ENCODE measurements at regions not wholly inside any gene's neighbourhood (a gene's known extent, or its start where the extent isn't known, plus 50 kb on each side); places are given as distances from the start of the nearest gene placed in this dataset.

DNA sequence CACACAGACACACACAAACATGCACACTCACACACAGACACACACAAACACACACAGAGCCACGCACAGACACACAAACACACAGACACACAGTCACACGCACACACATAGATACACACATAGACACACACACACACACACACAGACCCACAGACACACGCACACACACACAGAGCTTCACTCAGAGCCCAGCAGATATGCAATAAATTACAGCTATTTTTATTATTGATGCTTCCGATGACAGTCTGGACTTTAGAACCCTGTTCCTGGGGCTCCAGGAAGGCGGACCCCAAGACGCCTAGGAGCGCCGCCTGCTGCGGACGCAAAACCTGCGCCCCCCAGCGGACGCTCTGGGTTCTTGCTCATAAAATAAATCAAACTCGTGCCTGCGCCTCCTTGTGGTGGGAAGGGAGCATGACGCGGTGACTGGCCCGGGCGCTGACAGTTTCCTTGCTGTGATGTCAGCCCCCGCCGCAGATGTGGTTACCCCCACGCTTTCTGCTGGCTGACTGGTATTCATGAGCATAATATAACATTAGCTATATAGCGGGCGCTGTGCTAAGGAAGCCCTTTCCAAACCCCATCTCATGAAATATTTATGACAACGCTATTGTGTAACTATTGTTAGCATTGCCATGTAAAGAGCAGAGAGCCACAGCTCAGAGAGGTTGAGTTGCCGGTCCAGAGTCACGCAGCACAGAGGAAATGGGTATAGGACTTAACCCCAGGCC lies 64.4 kb upstream of the TM9SF2 start:
- peak; percentile 91 for DNase-seq (ENCODE audit: low read depth)

DNA sequence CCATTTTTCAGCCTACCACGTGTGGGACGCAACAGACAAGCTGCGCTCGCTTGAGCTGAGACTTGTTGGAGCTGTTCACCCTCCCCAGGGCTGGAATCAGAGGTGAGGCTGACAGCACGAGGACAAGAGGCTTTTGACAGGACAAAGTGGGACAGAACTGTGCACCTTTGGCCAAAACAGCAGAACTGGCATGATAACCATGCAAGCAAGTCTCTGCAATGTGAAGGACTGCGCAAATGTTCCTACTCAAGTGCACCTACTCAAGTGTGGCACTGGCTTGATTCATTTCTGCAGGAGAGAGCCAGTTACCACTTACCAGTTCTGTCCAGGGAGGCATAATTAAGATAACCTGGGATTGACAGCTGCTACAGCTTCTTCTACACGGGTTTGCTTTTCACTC lies 62.2 kb upstream of the TM9SF2 start:
- no peak for DNase-seq (ENCODE audit: low read depth)

DNA sequence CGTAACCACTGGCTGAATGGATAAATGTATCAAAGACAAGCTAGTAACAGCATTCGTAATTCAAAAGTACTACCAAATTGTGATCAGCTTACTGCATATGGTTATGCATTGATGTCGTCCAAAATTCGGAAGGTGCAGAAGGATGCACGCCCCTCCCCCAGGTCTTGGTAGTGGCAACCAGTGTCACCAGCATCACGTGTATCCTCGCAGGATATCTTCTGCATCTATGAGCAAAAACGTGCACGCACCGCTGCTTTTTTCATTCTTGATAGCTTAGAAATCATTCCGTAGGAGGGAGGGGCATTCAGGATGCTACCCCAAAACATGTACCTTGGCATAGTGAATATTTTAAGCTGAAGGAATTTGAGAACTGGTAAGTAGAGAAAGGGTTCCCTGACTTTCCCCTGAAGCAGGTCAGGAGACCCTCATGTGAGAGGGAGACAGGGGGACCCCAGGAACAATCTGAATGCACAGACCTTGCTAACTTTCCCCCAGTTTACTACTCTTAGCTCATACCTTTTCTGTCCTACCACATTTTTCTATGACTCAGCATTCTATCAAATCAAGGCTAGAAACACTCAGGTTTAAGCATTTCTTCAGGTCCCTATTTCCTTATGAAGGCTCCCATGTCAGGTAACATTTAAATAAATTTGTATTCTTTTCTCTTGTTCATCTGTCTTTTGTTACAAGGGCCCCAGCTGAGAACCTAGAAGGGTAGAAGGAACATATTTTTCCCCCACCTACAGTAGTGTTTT lies 61.2 kb upstream of the TM9SF2 start:
- no peak for DNase-seq (ENCODE audit: low read depth)

DNA sequence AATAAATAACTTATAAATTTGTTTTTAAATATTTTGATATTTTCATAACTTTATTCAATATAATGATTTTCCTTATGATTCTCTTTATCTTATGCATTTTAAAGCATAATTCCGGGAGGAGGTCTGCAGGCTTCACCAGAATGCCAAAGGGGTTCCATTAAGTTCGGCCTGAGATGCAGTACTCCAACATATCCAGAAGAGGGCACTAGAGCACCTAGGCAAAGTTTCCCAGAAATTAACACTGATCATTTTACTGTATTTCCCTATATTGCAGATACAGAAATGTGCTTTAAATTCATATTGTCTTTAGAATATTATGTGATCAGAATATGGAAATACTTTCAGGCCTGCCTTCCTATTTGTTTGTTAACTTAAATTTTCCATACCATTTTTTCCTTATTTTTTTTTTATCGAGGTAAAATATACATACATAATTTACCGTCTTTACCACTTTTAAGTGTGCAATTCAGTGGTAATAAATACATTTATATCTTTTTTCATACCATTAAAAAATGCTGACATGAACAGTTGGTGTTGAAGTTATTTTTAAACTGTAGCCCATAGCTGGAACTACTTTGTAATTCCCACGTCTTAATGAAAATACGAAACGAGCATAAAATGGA lies 58.9 kb upstream of the TM9SF2 start:
- no peak for DNase-seq (ENCODE audit: low read depth)

DNA sequence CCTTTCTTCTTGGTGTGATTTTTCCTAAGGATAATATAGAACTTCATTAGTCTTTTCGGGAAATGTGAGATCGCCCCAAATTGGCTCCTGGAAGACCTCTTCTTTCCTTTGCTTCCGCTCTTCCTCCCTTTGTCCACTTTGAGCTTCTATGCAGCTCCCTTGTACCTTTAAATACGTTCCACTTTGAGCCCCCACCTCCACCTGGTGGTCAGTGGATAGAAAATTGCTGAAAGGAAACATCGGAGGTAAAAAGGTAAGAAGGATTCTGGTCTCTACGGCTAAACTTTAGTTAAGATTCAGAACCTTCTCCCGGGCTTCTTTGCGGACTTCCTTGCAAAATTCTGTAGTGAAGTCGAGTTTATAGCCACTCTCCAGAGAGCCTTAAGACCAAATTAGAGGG lies 55.0 kb upstream of the TM9SF2 start:
- DNase-seq (ENCODE audit: low read depth) = no peak

DNA sequence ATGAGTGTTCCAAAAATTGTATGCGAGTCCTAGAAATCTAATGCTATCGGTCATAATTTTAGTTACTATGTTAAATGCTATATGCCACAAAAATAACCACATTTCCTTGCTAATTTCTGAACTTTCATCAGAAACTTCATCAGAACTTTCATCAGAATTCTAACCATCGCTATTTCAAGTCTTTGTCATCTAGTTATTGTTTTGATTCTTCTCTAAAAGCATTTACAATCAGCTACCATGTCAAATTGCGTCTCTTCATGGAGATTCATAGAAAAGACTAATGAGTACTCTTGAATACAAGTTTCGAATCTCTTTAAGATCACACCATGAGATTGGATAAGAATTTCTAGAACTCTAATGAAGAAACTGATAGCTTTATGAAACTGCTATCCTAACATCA lies 52.7 kb upstream of the TM9SF2 start:
- no peak for DNase-seq (ENCODE audit: low read depth)

DNA sequence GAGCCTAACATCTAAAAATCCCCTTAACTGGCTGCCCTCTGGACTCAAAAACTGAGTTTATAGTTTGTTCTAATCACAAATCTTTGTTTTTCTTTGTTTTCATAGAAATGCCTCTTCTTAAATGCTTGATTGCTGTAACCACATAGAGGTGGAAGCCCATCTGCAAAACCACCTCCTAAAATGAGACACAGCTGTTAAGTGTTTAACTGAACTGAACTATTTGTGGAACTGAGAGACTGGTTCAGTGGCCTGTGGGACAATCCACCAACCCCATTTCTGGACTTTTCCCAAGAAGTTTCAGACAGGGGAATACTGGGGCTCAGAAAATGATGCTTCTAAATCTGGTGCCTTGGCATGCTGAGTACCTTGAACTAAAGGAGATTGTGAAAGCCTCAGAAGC lies 50.9 kb upstream of the TM9SF2 start:
- no peak for DNase-seq (ENCODE audit: low read depth)

Measured in stimulated activated CD8-positive, alpha-beta memory T cell treated with anti-CD3 and anti-CD28 coated beads, Interleukin-7, amount 100 ng/mL, for 24 hours (primary cell).